Fibroblast of lung (primary cell): ENCODE measurements at regions not wholly inside any gene's neighbourhood (a gene's known extent, or its start where the extent isn't known, plus 50 kb on each side); places are given as distances from the start of the nearest gene placed in this dataset.

Experiments used
- EZH2 ChIP-seq: IDR thresholded peaks from 2 replicates; pipeline ENCODE4 v1.5.1; 2012; ENCODE audit warnings: low read length, control low read depth, mild to moderate bottlenecking; ENCODE audit errors: missing control alignments
- TF ChIP-seq, protein P1 (sequence below), 2 donors: IDR thresholded peaks in 1 of 2; conservative IDR thresholded peaks in 1 of 2; 1 replicate in 1 of 2; 2 replicates in 1 of 2; pipeline ENCODE4 v1.5.1; 2011 to 2012; ENCODE audit warnings: low read length in 2 of 2, control low read depth in 1 of 2, inconsistent platforms in 1 of 2, low read depth in 1 of 2, mild to moderate bottlenecking in 1 of 2

DNA sequence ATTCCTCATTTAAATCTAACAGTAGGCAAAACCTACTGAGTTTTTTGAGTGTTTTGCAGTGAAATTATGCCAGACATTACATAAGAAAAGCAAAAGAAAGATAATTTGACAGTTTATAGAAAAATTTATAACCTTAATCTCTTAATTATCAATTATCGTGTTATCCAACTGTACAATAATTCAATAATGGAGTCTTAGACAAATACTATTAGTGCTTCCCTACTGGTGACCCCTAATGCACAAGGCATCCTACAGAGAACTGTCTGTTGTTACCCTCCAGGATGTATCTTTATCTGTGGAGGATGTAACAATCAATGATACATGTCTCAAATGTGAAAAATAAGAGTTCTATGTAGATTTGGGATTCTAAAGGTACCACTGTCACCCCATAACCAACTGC lies 1687.6 kb downstream of the GRIK2 start:
- TF ChIP-seq, protein P1, sequence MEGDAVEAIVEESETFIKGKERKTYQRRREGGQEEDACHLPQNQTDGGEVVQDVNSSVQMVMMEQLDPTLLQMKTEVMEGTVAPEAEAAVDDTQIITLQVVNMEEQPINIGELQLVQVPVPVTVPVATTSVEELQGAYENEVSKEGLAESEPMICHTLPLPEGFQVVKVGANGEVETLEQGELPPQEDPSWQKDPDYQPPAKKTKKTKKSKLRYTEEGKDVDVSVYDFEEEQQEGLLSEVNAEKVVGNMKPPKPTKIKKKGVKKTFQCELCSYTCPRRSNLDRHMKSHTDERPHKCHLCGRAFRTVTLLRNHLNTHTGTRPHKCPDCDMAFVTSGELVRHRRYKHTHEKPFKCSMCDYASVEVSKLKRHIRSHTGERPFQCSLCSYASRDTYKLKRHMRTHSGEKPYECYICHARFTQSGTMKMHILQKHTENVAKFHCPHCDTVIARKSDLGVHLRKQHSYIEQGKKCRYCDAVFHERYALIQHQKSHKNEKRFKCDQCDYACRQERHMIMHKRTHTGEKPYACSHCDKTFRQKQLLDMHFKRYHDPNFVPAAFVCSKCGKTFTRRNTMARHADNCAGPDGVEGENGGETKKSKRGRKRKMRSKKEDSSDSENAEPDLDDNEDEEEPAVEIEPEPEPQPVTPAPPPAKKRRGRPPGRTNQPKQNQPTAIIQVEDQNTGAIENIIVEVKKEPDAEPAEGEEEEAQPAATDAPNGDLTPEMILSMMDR (conservative IDR thresholded peaks at IDR 0.05 in 1 of 2, IDR thresholded peaks at IDR 0.05 in 1 of 2; ENCODE audit: low read depth in 1 of 2, low read length in 2 of 2): no peak
- TF ChIP-seq EZH2: no peak
